ENCODE measurements at regions not wholly inside any gene's neighbourhood (a gene's known extent, or its start where the extent isn't known, plus 50 kb on each side); places are given as distances from the start of the nearest gene placed in this dataset.
"Not testable (repeated sequence)": the region's sequence is repeated elsewhere in the genome, so short reads cannot be mapped to it uniquely, and the experiment has no call there.

DNA sequence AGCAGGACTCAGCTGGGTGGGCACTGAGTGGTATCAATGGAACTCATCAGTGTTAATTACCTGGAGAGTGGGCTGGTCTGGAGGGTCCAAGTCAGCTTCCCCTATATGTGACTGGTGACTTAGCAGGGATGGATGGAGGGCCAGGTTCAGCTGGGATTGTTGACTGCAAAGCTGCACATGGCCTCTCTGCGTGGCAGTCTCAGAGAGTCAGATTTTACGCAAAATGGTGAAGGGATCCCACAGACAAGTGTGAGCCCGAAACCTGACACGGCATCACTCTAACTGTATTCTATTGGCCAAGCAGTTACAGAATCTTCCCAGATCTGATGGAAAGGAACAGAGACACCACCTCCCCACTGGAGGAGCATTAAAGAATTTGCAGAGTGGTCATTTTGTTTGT is 716.0 kb upstream of the TBX3 start:
- no peak for DNase-seq (ENCODE audit: low read depth, low spot score)

DNA sequence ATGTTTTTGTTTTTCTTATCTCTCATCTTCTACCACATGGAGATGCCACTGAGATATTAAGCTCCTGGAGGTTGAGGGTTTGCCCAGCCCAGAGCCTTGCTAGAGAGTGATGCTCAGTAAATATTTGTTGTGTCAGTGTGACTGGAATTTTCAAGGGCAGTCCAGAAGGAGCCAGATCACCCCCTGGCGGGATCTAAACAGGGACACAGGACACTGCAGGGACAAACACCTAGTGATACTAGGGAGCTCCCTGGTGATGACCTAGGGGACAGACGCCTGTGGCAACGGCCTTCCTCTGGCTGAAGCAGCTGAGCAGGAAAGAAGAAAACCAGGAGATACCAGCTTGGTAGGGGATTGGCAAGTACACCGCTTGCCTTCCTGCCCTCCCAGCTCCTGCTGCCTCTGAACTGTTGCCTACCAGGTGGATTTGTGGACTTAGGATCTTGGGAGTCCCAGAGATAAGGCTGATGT is 714.4 kb upstream of the TBX3 start:
- no peak for DNase-seq (ENCODE audit: low read depth, low spot score)

DNA sequence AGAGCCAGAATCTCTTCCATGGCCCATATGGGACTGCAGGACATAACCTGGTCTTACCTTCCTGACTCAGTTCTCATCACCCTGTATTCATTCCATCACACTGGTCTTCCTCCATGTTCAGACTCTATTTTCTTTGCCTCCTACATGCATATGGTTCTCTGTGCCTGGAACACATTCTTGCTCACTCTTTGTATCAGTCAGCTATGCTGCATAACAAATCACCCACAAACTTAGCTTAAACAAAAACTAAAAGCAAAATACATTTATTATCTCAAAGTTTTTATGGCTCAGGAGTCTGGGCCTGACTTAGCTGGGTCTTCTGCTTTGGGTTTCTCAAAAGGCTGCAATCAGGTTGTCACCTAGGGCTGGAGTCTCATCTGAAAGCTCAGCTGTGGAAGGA is 712.6 kb upstream of the TBX3 start:
- DNase-seq (ENCODE audit: low read depth, low spot score), result no peak

DNA sequence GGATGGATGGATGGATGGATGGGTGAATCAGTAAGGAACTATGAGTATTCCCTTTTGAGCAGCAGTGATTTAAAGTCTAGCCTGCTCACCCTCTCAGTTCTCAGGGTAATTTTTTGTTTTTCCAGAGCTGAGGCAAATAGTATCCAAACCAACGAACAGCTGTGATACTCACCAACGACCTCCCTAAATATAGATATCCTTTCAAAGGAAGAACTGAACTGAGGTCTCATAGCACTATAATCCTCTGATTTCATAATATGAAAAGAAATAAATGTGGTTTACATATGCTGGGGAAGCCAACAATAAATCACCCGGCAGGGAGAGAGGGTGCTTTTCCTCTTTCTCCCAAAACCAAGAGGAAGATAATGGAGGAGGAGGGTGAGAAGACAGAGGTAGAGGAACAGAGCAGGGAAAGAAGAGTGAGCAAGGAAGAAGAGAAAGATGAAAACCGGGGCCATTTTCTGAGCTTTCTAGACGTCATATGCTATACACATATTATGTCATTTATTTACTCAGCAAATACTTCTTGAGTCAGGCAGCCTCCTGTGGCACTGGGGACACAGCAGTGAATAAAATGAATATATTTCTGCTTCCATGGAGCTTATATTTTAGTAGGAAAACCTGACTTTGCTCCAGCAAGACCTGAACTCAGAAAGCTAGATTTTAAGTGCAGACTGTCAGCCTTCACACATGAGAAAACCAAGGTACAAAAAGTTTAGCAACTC is 710.7 kb upstream of the TBX3 start:
- DNase-seq (ENCODE audit: low read depth, low spot score), result no peak

DNA sequence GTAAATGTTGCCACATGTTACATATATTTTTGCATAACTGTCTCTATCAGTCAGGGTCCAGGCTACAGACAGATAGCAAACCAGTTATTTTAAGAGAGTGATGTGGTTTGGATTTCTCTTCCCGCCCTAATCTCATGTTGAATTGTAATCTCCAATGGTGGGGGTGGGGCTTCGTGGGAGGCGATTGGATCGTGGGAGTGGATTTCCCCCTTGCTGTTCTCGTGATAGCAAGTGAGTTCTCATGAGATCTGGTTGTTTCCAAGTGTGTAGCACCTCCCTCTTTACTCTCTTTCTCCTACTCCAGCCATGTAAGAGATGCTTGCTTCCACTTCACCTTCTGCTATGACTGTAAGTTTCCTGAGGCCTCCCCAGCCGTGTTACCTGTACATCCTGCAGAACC is 704.2 kb upstream of the TBX3 start:
- DNase-seq (ENCODE audit: low read depth, low spot score), result no peak

DNA sequence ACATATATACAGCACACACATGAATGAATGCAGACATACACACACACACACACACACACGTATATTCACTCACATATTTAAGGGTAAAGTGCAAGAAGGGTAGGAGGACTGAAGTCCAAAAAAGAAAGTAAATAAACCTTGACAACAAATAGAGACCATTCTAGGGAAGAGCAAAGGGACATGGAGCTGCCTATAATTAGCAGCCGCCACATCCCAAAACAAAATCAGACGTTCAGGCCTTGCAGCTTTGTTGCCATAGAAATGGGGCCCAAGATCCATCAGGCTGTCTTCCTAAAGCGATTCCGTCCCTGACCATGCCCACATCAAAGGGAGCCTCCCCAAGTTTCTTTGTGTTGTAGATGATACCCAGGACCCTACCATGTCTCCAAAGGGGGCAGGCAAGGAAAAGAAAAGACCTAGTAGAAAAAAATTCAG is 703.5 kb upstream of the TBX3 start:
- no peak for DNase-seq (ENCODE audit: low read depth, low spot score)

DNA sequence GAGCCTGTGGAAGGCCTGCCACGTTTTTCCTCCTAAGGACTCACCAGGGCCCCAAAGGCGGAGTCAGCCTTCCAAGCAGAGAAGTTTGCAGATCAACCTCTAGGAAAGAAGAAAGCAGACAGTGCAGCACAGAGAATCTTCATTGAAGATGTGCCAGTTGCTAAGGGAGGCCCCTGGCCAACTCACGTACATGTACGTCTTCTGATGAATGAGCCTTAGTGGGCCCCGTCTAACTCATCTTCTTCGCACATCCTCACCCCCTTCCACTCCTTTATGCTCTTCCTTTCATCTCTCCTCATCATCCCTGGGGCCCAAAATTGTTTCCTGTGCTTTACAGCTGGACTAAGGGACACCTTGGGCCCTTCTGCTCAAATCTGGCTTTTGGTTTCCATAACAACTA is 703.0 kb upstream of the TBX3 start:
- DNase-seq (ENCODE audit: low read depth, low spot score), result no peak

DNA sequence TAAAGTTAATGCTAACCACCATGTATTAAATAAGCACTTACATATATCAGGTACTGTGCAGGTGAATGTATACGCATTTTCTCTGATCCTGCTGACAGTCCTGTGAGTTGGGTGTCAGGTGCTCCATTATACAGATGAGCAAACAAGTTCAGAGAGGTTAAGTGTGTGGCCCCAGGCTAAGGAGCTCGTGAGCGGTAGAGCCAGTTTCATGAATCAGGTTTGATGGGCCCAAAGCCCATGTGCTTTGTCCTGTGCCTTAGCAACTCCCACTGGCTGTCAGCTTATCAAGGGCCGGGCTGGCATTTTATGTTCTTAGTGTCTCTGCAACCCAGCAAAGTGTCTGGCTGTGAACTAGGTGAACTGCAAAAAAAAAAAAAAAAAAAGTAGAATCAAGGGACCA is 701.2 kb upstream of the TBX3 start:
- DNase-seq (ENCODE audit: low read depth, low spot score), result no peak

DNA sequence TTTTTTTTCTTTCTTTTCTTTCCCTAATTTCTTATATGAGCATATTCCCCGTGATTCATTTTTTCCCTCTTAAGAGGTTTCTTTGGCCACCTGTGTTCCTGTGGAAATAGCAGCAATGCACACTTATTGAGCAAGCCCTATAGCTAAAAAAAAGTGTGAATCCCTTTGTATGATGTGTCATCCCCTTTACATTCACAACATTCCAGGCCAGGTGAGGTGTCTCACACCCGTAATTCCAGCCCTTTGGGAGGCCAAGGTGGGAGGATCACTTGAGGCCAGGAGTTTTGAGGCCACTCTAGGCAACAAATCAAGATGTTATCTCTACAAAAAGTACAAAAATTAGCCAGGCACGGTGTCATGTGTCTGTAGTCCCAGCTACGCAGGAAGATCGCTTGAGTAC is 700.4 kb upstream of the TBX3 start:
- DNase-seq (ENCODE audit: low read depth, low spot score), result no peak

DNA sequence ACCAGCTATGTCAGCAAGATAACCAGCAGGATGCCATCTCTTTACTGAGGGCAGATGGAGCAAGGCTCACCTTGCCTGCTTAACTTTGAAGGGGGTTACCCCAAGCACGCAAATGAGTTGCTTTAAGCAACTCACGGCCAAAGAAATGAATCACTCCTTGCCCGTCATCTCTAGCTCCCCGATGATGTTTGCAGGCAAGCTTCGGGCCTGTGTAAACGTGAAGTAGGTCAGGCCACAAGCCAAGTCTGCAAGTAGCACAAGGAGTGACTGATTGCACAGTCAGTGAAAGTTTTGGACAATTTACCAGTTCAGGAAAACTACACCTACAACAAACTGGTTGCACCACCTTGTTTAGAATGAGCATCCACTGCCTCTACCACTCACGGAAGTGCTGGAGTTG is 699.7 kb upstream of the TBX3 start:
- DNase-seq (ENCODE audit: low read depth, low spot score), result no peak

DNA sequence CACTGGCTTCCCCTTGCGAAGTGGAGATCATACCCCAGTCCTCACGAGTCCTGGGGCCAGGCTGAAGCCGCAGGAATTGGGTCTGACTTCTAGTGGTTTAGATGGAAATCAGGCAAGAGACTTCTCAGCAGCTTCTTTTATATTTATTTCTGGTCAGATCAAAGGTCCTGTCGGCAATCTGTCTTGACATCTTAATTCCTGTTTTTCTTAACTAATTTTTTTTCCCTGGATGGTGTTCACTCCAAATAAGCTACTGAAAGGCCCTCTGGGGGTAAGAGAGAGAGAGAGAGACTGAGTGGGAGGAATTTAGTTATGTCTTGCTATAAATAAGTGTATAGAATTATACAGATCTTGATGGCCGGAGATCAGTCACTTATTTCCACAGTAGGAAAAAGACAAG is 698.7 kb upstream of the TBX3 start:
- no peak for DNase-seq (ENCODE audit: low read depth, low spot score)

DNA sequence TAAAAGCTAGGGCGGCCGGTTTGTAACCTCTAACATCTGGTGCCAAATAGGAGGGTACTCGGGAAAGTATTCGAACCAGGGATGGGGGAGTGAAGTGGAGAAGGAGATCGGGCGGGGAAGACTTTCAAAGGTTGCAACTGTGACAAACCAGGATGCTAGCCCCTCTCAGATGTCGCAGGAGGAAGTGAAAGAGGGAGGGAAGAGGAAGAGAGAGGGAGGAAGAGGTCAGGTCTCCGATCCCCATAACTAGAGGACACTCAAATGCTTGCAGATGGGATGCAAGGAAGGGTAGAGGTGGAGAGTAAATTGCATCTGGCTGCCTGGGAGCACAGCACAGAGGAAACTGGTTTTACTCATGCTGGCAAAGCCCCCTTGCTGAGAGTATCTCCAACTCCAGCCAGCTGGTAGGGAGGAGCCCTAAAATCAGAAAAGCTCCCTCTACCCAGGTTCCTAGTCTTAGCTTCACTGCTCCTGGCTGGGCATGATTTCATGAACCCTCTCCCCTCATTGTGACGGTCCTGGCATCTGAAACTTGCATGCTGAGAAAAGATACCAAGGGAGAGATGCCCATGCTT is 696.7 kb upstream of the TBX3 start:
- no peak for DNase-seq (ENCODE audit: low read depth, low spot score)

DNA sequence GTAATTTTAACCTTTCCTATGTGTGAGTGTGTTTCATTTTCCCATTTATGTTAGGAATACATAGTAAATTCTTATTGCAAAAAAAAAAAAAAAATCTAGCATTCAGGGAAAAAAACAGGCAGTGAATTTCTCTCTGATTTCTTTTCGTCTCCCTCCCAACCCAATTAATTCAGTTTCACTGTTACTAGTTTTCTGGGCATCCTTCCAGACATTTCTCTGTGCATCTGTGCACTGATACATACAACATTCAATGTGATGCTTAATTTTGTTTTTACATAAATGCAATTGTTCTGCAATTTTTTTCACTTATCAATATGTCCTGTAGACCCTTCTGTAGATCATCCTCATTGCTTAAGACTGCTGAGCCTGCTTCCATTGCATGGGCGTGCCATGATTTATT is 694.3 kb upstream of the TBX3 start:
- DNase-seq (ENCODE audit: low read depth, low spot score), result no peak

DNA sequence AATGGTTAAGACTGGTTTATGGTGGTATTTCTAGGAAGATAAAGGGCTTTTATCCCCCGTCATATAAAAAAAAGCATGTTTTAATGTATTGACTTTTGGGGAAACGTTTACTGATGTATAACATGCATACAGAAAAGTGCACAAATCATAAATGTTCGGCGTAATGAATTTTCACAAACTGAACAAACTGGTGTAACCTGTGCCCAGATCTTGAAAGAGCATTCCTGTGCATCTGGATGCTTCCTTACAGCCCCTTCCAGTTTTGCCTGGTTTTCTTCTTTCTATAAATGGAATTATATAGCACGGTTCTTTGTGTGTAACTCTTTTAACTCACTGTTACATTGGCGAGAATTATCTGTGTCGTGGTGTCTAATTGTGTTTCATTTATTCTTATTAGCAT is 693.8 kb upstream of the TBX3 start:
- no peak for DNase-seq (ENCODE audit: low read depth, low spot score)

DNA sequence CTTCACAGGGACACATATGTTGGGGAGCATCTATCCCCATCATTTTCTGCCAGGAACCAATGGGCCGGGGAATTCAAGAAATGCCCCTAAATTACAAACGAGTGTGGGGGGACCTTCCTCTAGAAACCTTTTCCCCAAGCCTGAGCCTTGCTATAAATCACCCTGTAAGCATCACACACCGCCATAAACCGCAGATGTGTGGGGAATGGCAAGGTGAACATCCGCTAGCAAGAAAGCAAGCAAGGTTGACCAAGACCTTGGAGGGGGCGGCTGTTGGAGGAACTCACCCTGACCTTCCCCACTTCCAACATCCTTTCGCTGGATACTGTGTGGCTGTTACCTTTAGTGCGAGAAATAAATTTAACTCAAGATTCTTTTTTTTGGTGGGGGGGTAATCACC is 693.3 kb upstream of the TBX3 start:
- DNase-seq (ENCODE audit: low read depth, low spot score), result no peak

DNA sequence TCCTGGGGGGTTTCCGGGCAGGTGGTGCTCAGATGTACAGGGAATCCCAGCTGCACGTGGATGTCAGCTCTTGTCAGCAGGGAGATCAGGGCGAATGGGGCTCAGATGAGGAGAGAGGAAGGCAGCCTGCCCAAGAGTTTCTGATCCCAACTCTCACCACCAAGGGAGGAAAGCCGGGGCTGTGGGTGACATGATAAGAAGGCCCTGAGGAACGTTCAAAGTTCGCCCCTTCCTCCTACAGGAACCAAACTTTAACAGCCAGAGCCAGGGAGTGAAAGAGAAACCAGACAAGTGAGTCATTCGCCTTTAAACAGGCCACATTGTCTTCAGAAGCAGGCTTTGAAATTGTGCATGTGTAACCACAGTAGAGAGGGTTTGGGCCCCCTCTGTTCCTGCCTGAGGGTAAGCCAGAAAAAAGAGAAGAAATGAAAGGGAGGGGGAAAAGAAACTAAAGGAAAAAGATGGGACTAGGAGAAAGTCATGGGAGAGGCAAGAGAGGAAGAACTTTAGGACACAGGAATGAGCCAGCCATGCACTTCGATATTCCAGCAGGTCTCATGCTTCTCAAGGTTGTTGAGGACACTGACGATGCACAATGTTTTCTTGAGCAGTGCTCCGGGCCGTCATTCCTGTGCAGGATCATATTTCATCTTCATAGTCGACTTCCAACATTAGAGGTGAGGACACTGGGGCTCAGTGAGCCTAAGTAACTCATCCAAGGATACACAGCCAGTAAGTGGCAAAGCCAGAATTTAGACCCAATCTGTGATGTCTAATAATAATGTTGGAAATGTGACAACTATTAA is 691.4 kb upstream of the TBX3 start:
- no peak for DNase-seq (ENCODE audit: low read depth, low spot score)

DNA sequence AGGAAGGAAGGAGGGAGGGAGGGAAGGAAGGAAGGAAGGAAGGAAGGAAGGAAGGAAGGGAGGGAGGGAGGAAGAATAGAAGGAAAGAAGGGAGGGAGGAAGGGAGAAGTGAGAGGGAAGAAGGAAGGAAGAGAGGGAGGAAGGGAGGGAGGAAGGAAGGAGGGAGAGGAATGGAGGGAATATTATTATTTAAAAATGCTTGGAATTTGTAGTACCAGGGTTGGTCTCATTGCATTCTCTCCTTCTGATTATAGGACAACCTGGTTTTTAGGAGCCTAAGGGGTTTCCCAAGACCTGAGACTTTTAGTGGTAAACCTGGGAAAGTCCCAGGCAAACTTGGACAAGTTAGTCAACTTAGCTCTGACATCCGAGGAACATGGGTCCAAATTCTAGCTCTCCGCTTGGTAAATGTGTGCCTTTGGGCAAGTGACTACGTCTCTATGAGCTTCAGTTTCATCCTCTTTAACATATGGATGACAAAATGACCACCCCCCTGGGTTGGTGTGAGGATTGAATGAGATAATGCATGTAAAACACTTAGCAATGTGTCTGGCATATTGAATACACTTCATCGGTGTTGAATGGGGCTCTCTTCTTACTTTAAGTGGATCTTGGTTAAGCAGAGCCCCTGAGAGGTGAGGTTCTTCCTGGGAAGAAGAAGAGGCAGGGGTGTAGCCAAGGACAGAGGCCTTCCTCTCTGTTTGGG is 690.7 kb upstream of the TBX3 start:
- DNase-seq (ENCODE audit: low read depth, low spot score), result no peak

DNA sequence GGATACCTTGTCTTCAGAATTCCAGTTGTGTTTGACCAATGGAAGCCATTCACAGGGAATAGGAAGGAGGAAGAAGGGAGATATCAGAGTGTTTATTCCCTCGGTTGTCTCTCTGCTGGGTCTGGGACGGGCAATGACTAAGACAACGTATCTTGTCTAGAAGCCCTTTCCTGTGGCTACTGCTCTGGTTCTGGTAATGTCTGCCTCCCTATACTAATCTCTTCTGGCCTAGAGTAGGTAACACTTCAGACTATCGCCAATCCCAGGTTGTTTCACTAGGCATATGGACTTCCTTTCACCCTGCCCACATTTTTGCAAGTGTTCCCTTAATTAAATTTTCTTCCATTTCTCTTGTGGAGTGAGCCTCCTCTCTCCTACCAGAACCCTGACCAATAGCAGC is 687.7 kb upstream of the TBX3 start:
- no peak for DNase-seq (ENCODE audit: low read depth, low spot score)

DNA sequence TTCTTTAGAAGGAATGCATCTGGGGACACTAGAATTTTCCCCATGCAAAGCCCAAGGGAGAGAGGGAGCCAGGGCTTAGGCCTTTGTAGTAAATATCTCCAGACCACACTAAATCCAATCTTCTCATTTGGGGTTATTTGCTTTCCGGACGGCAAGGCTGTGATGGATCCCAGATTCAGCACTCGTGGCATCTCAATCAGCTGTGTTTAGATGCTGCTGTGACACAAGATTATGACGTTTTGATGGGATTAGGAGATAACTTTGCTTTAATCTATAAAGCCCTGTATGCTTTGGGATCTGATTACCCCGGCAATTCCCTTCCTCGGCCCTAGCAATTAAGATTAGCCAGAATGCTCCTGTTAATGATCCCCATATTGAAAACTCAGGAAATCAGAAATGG is 686.7 kb upstream of the TBX3 start:
- no peak for DNase-seq (ENCODE audit: low read depth, low spot score)

DNA sequence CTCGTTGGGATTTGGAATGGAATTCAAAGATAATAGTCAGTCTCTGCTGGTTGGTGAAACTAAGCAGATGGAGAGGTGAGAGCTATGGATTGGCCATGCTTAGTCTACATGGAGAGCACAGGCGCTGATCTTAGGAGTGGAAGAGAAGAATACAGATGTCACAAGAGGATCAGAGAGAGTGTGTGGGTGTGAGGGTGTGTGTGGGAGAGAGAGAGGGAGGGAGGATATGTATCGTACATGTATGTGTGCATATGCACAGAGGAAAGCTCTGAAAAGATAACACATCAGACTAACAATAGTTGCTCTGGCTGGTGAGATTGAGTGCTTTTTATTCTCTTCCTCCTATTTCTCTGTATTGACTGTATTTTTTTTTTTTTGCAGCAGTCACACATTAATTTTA is 686.2 kb upstream of the TBX3 start:
- DNase-seq (ENCODE audit: low read depth, low spot score), result no peak

DNA sequence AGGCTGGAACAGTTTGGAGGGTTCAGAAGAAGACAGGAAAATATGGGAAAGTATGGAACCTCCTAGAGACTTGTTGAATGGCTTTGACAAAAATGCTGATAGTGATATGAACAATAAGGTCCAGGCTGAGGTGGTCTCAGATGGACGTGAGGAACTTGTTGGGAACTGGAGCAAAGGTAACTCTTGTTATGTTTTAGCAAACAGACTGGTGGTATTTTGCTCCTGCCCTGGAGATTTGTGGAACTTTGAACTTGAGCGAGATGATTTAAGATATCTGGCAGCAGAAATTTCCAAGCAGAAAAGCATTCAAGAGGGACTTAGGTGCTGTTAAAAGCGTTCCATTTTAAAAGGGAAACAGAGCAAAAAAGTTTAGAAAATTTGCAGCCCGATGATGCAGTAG is 682.3 kb upstream of the TBX3 start:
- DNase-seq (ENCODE audit: low read depth, low spot score), result not testable (repeated sequence)

DNA sequence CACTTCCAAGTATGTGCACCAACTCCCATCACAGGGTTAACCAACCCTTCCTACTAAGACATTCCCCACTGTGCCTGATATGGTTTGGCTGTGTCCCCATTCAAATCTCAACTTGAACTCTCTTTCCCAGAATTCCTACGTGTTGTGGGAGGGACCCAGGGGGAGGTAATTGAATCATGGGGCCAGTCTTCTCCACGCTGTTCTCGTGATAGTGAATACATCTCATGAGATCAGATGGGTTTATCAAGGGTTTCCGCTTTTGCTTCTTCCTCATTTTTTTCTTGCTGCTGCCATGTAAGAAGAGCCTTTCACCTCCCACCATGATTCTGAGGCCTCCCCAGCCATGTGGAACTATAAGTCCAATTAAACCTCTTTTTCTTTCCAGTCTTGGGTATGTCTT is 681.8 kb upstream of the TBX3 start:
- DNase-seq (ENCODE audit: low read depth, low spot score), result not testable (repeated sequence)
